GM21423 (cell line): ENCODE measurements at regions not wholly inside any gene's neighbourhood (a gene's known extent, or its start where the extent isn't known, plus 50 kb on each side); places are given as distances from the start of the nearest gene placed in this dataset.
A peak's percentile ranks its signal among the peaks of the same experiment; 100 is the strongest.
"Not testable (repeated sequence)": the region's sequence is repeated elsewhere in the genome, so short reads cannot be mapped to it uniquely, and the experiment has no call there.

ENCODE experiments used
- ATAC-seq: cut with Tn5 transposase; IDR thresholded peaks from one replicate; pipeline ENCODE4 v1.9.1; 2021; ENCODE audit warnings: mild to moderate bottlenecking, moderate library complexity; ENCODE audit not compliant: unreplicated experiment

GRCh38 chr12:131445184-131445774 is 265.6 kb upstream of the SFSWAP start:
- ATAC-seq = no peak

- no peak for ATAC-seq
Measured at GRCh38 chr12:131445795-131446194, 265.1 kb upstream of the SFSWAP start.

GRCh38 chr12:131447636-131448035 is 263.3 kb upstream of the SFSWAP start:
- not testable (repeated sequence) for ATAC-seq

GRCh38 chr12:131448254-131448795 is 262.6 kb upstream of the SFSWAP start:
- ATAC-seq = no peak

- no peak for ATAC-seq
Measured at GRCh38 chr12:131449027-131449426, 261.9 kb upstream of the SFSWAP start.

- ATAC-seq = no peak
Measured at GRCh38 chr12:131452444-131452860, 258.4 kb upstream of the SFSWAP start.

- ATAC-seq = peak; percentile 80
Measured at GRCh38 chr12:131454418-131455217, 256.3 kb upstream of the SFSWAP start.

- no peak for ATAC-seq
Measured at GRCh38 chr12:131455218-131455506, 255.7 kb upstream of the SFSWAP start.

- no peak for ATAC-seq
Measured at GRCh38 chr12:131455581-131456110, 255.2 kb upstream of the SFSWAP start.

GRCh38 chr12:131456301-131457027 is 254.4 kb upstream of the SFSWAP start:
- no peak for ATAC-seq

GRCh38 chr12:131457028-131457310 is 253.9 kb upstream of the SFSWAP start:
- ATAC-seq = no peak

- no peak for ATAC-seq
Measured at GRCh38 chr12:131457331-131458047, 253.4 kb upstream of the SFSWAP start.

- ATAC-seq = no peak
Measured at GRCh38 chr12:131458048-131458374, 252.9 kb upstream of the SFSWAP start.

GRCh38 chr12:131458931-131459772 is 251.7 kb upstream of the SFSWAP start:
- ATAC-seq = no peak

- no peak for ATAC-seq
Measured at GRCh38 chr12:131459773-131460365, 251.0 kb upstream of the SFSWAP start.

- no peak for ATAC-seq
Measured at GRCh38 chr12:131460520-131460919, 250.4 kb upstream of the SFSWAP start.

GRCh38 chr12:131461096-131461495 is 249.8 kb upstream of the SFSWAP start:
- no peak for ATAC-seq

GRCh38 chr12:131463174-131463573 is 247.7 kb upstream of the SFSWAP start:
- ATAC-seq = no peak

GRCh38 chr12:131464081-131464480 is 246.8 kb upstream of the SFSWAP start:
- no peak for ATAC-seq

- ATAC-seq = no peak
Measured at GRCh38 chr12:131466306-131466705, 244.6 kb upstream of the SFSWAP start.
